Stimulated activated CD8-positive, alpha-beta memory T cell treated with anti-CD3 and anti-CD28 coated beads, Interleukin-4, amount 100 ng/mL, for 1 hour (primary cell): ENCODE measurements at regions not wholly inside any gene's neighbourhood (a gene's known extent, or its start where the extent isn't known, plus 50 kb on each side); places are given as distances from the start of the nearest gene placed in this dataset.
"Not testable (repeated sequence)": the region's sequence is repeated elsewhere in the genome, so short reads cannot be mapped to it uniquely, and the experiment has no call there.

Experiments
- DNase-seq, 2 donors: peaks; one replicate each; pipeline ENCODE4 v3.0.0-alpha.2; 2020; ENCODE audit warnings: low read depth in 2 of 2, low spot score in 1 of 2

- DNase-seq = no peak
Observed at GRCh38 chr10:118870467-118871243, 115.9 kb upstream of the CACUL1 start.

GRCh38 chr10:118871244-118871865 is 116.6 kb upstream of the CACUL1 start:
- no peak for DNase-seq

- DNase-seq = no peak
Observed at GRCh38 chr10:118873091-118873737, 118.4 kb upstream of the CACUL1 start.

- DNase-seq = no peak
Observed at GRCh38 chr10:118873738-118874105, 119.0 kb upstream of the CACUL1 start.

GRCh38 chr10:118874171-118874570 is 119.4 kb upstream of the CACUL1 start:
- no peak for DNase-seq

GRCh38 chr10:118875087-118875486 is 120.3 kb upstream of the CACUL1 start:
- DNase-seq = no peak

- no peak for DNase-seq
Observed at GRCh38 chr10:118882741-118883140, 128.0 kb upstream of the CACUL1 start.

- DNase-seq = no peak
Observed at GRCh38 chr10:118892255-118892654, 137.3 kb upstream of the NANOS1 start.

- not testable (repeated sequence) for DNase-seq
Observed at GRCh38 chr10:118894891-118895290, 134.6 kb upstream of the NANOS1 start.

GRCh38 chr10:118900617-118901016 is 128.9 kb upstream of the NANOS1 start:
- no peak for DNase-seq

- DNase-seq = no peak
Observed at GRCh38 chr10:118901380-118901779, 128.1 kb upstream of the NANOS1 start.

GRCh38 chr10:118901906-118902305 is 127.6 kb upstream of the NANOS1 start:
- DNase-seq = no peak

- not testable (repeated sequence) for DNase-seq
Observed at GRCh38 chr10:118902656-118903055, 126.9 kb upstream of the NANOS1 start.

GRCh38 chr10:118903251-118903650 is 126.3 kb upstream of the NANOS1 start:
- DNase-seq = no peak

GRCh38 chr10:118903691-118904090 is 125.8 kb upstream of the NANOS1 start:
- DNase-seq = no peak

GRCh38 chr10:118904286-118904685 is 125.2 kb upstream of the NANOS1 start:
- DNase-seq = no peak

- DNase-seq = no peak
Observed at GRCh38 chr10:118907051-118907450, 122.5 kb upstream of the NANOS1 start.

- DNase-seq = no peak
Observed at GRCh38 chr10:118908557-118909256, 120.8 kb upstream of the NANOS1 start.

- no peak for DNase-seq
Observed at GRCh38 chr10:118910702-118911101, 118.8 kb upstream of the NANOS1 start.

GRCh38 chr10:118911363-118911762 is 118.2 kb upstream of the NANOS1 start:
- DNase-seq = no peak

- no peak for DNase-seq
Observed at GRCh38 chr10:118912961-118913600, 116.4 kb upstream of the NANOS1 start.
